Stomach (tissue), 4 donors: ENCODE measurements at regions not wholly inside any gene's neighbourhood (a gene's known extent, or its start where the extent isn't known, plus 50 kb on each side); places are given as distances from the start of the nearest gene placed in this dataset.

Experiments
- CTCF ChIP-seq, 7 experiments: fragments of 450-650 bp in 4 of 7; fragments of 200-600 bp in 3 of 7; sonication (generic) in 3 of 7; IDR thresholded peaks; one replicate each; pipeline ENCODE4 v1.5.1; 2016 to 2019; ENCODE audit warnings: antibody characterized with exemption in 7 of 7, control low read depth in 2 of 7, mild to moderate bottlenecking in 1 of 7
- EP300 ChIP-seq: sonication (generic); formaldehyde crosslinking; IDR thresholded peaks from one replicate; pipeline ENCODE4 v1.6.1; 2017; ENCODE audit warnings: antibody characterized with exemption
- POLR2A ChIP-seq, 4 donors: fragments of 450-650 bp; IDR thresholded peaks; one replicate each; pipeline ENCODE4 v1.6.1; 2016; ENCODE audit warnings: antibody characterized with exemption in 4 of 4, control low read depth in 2 of 4, mild to moderate bottlenecking in 1 of 4, moderate library complexity in 1 of 4
- POLR2AphosphoS5 ChIP-seq, 3 donors: sonication (generic); formaldehyde crosslinking; IDR thresholded peaks; one replicate each; pipeline ENCODE4 v1.6.1; 2016; ENCODE audit warnings: antibody characterized with exemption in 3 of 3

- TF ChIP-seq POLR2A (IDR thresholded peaks at IDR 0.05) (no peak), POLR2AphosphoS5 (IDR thresholded peaks at IDR 0.05) (no peak), CTCF (IDR thresholded peaks at IDR 0.05) (no peak), EP300 (no peak)
These were observed 432.0 kb downstream of the ZPLD1 start for GRCh38 chr3:102866845-102867244.
